ENCODE measurements at regions not wholly inside any gene's neighbourhood (a gene's known extent, or its start where the extent isn't known, plus 50 kb on each side); places are given as distances from the start of the nearest gene placed in this dataset.

DNA sequence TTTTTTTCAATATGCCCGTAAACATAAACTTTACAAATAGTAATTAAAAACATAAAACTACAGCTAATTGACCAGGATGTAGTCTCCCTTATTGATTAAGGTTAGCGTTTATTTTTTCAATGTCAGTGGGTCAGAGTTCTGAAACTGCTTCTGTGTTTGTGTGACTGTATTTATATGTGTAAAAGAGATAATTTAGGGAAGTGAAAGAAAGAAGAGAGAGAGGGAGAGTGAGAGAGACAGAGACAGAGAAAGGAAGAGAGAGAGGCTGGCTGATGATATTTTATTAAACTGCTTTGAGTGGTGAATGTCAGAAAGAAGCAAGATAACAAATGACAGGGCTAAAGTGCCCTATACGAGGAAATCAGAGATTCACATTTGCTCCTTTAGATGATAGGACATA lies 266.1 kb upstream of the PTCHD4 start:
- no peak for TF ChIP-seq EZH2 (IDR thresholded peaks at IDR 0.05; ENCODE audit: low read length)
- TF ChIP-seq, protein P1, sequence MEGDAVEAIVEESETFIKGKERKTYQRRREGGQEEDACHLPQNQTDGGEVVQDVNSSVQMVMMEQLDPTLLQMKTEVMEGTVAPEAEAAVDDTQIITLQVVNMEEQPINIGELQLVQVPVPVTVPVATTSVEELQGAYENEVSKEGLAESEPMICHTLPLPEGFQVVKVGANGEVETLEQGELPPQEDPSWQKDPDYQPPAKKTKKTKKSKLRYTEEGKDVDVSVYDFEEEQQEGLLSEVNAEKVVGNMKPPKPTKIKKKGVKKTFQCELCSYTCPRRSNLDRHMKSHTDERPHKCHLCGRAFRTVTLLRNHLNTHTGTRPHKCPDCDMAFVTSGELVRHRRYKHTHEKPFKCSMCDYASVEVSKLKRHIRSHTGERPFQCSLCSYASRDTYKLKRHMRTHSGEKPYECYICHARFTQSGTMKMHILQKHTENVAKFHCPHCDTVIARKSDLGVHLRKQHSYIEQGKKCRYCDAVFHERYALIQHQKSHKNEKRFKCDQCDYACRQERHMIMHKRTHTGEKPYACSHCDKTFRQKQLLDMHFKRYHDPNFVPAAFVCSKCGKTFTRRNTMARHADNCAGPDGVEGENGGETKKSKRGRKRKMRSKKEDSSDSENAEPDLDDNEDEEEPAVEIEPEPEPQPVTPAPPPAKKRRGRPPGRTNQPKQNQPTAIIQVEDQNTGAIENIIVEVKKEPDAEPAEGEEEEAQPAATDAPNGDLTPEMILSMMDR (optimal IDR thresholded peaks at IDR 0.05 in 1 of 3, IDR thresholded peaks at IDR 0.05 in 1 of 3, conservative IDR thresholded peaks at IDR 0.05 in 1 of 3; ENCODE audit: extremely low read depth in 1 of 3, insufficient read depth in 2 of 3, low read length in 3 of 3) = no peak

All from keratinocyte (primary cell).